ENCODE measurements at regions not wholly inside any gene's neighbourhood (a gene's known extent, or its start where the extent isn't known, plus 50 kb on each side); places are given as distances from the start of the nearest gene placed in this dataset.

DNA sequence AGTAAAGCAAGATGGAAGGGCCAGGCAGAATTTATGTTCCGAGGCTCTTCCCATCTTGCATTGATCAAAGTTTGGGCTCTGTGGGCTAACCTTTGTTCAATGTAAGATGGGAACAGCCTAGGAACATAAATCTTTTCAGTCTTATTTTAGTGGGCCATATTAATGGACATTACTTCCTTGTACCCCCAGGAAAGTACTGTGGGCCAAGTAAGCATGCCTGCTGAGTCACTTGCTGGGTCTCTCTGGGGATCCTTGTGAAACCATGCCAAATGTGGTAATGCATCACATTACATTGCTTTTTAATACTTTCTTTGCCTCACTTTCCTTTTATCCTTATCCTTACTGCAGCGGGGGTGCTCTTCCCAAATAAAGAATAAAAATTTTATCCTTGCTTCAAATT lies 349.5 kb upstream of the POU1F1 start:
- TF ChIP-seq, protein P1, sequence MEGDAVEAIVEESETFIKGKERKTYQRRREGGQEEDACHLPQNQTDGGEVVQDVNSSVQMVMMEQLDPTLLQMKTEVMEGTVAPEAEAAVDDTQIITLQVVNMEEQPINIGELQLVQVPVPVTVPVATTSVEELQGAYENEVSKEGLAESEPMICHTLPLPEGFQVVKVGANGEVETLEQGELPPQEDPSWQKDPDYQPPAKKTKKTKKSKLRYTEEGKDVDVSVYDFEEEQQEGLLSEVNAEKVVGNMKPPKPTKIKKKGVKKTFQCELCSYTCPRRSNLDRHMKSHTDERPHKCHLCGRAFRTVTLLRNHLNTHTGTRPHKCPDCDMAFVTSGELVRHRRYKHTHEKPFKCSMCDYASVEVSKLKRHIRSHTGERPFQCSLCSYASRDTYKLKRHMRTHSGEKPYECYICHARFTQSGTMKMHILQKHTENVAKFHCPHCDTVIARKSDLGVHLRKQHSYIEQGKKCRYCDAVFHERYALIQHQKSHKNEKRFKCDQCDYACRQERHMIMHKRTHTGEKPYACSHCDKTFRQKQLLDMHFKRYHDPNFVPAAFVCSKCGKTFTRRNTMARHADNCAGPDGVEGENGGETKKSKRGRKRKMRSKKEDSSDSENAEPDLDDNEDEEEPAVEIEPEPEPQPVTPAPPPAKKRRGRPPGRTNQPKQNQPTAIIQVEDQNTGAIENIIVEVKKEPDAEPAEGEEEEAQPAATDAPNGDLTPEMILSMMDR (IDR thresholded peaks at IDR 0.05; ENCODE audit: low read length), result no peak
- TF ChIP-seq EZH2 (optimal IDR thresholded peaks at IDR 0.05; ENCODE audit: low read depth, low read length) (no peak), EZH2phosphoT487 (IDR thresholded peaks at IDR 0.05; ENCODE audit: low read length) (no peak)
